ENCODE measurements at regions not wholly inside any gene's neighbourhood (a gene's known extent, or its start where the extent isn't known, plus 50 kb on each side); places are given as distances from the start of the nearest gene placed in this dataset.

GRCh38 chr2:155792666-155793065, 539.9 kb downstream of the NR4A2 start (continued):
- TF ChIP-seq, protein P1, sequence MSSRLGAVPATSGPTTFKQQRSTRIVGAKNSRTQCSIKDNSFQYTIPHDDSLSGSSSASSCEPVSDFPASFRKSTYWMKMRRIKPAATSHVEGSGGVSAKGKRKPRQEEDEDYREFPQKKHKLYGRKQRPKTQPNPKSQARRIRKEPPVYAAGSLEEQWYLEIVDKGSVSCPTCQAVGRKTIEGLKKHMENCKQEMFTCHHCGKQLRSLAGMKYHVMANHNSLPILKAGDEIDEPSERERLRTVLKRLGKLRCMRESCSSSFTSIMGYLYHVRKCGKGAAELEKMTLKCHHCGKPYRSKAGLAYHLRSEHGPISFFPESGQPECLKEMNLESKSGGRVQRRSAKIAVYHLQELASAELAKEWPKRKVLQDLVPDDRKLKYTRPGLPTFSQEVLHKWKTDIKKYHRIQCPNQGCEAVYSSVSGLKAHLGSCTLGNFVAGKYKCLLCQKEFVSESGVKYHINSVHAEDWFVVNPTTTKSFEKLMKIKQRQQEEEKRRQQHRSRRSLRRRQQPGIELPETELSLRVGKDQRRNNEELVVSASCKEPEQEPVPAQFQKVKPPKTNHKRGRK (CRISPR knock-in tag; IDR thresholded peaks at IDR 0.05; ENCODE audit: borderline replicate concordance): no peak
- TF ChIP-seq MYBL2 (CRISPR knock-in tag; IDR thresholded peaks at IDR 0.05): no peak
- no peak for TF ChIP-seq NFATC4 (CRISPR knock-in tag; IDR thresholded peaks at IDR 0.05)
- TF ChIP-seq, protein P2, sequence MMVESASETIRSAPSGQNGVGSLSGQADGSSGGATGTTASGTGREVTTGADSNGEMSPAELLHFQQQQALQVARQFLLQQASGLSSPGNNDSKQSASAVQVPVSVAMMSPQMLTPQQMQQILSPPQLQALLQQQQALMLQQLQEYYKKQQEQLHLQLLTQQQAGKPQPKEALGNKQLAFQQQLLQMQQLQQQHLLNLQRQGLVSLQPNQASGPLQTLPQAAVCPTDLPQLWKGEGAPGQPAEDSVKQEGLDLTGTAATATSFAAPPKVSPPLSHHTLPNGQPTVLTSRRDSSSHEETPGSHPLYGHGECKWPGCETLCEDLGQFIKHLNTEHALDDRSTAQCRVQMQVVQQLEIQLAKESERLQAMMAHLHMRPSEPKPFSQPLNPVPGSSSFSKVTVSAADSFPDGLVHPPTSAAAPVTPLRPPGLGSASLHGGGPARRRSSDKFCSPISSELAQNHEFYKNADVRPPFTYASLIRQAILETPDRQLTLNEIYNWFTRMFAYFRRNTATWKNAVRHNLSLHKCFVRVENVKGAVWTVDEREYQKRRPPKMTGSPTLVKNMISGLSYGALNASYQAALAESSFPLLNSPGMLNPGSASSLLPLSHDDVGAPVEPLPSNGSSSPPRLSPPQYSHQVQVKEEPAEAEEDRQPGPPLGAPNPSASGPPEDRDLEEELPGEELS (CRISPR knock-in tag; IDR thresholded peaks at IDR 0.05): no peak
- TF ChIP-seq ZNF281 (CRISPR knock-in tag; IDR thresholded peaks at IDR 0.05): no peak
- TF ChIP-seq FOXJ3 (CRISPR knock-in tag; IDR thresholded peaks at IDR 0.05; ENCODE audit: borderline replicate concordance): no peak
- TF ChIP-seq OVOL2 (CRISPR knock-in tag; IDR thresholded peaks at IDR 0.05; ENCODE audit: borderline replicate concordance): no peak

- Mint-ChIP-seq H3K27ac (no peak overlapping the region), H3K27me3 (ENCODE audit: low read depth) (no peaks in the 10 kb centered on the region; the same call in 1 of the 2 replicates), H3K9me3 (peaks cover 9% of the 10 kb centered on the region), H3K4me3 (no peak overlapping the region), H3K36me3 (peaks cover 9% of the 10 kb centered on the region), H3K4me1 (peaks cover 12% of the 10 kb centered on the region; the same call in 1 of the 2 replicates)
- ChIA-PET POLR2A (no interaction called here), CTCF (no interaction called here)
- TF ChIP-seq, protein P2 (CRISPR knock-in tag; IDR thresholded peaks at IDR 0.05): no peak
- TF ChIP-seq TEAD1 (CRISPR knock-in tag; IDR thresholded peaks at IDR 0.05): no peak
- TF ChIP-seq, protein P3, sequence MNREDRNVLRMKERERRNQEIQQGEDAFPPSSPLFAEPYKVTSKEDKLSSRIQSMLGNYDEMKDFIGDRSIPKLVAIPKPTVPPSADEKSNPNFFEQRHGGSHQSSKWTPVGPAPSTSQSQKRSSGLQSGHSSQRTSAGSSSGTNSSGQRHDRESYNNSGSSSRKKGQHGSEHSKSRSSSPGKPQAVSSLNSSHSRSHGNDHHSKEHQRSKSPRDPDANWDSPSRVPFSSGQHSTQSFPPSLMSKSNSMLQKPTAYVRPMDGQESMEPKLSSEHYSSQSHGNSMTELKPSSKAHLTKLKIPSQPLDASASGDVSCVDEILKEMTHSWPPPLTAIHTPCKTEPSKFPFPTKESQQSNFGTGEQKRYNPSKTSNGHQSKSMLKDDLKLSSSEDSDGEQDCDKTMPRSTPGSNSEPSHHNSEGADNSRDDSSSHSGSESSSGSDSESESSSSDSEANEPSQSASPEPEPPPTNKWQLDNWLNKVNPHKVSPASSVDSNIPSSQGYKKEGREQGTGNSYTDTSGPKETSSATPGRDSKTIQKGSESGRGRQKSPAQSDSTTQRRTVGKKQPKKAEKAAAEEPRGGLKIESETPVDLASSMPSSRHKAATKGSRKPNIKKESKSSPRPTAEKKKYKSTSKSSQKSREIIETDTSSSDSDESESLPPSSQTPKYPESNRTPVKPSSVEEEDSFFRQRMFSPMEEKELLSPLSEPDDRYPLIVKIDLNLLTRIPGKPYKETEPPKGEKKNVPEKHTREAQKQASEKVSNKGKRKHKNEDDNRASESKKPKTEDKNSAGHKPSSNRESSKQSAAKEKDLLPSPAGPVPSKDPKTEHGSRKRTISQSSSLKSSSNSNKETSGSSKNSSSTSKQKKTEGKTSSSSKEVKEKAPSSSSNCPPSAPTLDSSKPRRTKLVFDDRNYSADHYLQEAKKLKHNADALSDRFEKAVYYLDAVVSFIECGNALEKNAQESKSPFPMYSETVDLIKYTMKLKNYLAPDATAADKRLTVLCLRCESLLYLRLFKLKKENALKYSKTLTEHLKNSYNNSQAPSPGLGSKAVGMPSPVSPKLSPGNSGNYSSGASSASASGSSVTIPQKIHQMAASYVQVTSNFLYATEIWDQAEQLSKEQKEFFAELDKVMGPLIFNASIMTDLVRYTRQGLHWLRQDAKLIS (CRISPR knock-in tag; IDR thresholded peaks at IDR 0.05; ENCODE audit: borderline replicate concordance): no peak
- ATAC-seq (no peak), DNase-seq (ENCODE audit: low spot score) (no peak)
These were observed 562.0 kb downstream of the NR4A2 start for GRCh38 chr2:155770516-155770915.
